NCI-H748 (cell line): ENCODE measurements at regions not wholly inside any gene's neighbourhood (a gene's known extent, or its start where the extent isn't known, plus 50 kb on each side); places are given as distances from the start of the nearest gene placed in this dataset.

Experiments used
- DNase-seq: peaks from one replicate; lab custom pipeline; 2025; ENCODE audit not compliant: unreplicated experiment; lab: John Stamatoyannopoulos, UW

- DNase-seq = no peak
These were observed 619.1 kb downstream of the NYAP2 start for GRCh38 chr2:226018641-226019040.

DNA sequence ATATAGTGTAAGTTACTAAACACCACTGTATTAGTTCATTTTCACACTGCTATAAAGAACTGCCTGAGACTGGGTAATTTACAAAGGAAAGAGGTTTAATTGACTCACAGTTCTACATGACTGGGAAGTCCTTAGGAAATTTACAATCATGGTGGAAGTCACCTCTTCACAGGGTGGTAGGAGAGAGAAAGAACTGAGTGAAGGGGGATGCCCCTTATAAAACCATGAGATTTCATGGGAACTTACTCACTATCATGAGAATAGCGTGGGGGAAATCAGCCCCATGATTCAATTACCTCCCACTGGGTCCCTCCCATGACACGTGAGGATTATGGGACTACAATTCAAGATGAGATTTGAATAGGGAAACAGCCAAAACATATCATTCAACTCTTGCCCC lies 618.0 kb downstream of the NYAP2 start:
- DNase-seq = no peak

DNA sequence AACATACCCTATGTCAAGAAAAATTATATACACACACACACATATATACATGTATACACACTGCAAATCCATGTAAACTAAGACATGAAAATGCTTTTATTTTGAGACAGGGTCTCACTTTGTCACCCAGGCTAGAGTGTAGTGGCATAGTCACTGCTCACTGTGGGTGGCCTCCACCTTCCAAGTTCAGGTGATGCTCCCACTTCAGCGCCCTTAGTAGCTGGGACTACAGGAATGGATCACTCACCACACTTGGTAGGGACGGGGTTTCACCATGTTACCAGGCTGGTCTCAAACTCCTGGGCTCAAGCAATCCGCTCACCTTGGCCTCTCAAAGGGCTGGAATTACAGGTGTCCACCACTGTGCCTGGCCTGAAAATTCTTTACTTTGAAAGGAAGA lies 617.6 kb downstream of the NYAP2 start:
- DNase-seq = no peak

DNA sequence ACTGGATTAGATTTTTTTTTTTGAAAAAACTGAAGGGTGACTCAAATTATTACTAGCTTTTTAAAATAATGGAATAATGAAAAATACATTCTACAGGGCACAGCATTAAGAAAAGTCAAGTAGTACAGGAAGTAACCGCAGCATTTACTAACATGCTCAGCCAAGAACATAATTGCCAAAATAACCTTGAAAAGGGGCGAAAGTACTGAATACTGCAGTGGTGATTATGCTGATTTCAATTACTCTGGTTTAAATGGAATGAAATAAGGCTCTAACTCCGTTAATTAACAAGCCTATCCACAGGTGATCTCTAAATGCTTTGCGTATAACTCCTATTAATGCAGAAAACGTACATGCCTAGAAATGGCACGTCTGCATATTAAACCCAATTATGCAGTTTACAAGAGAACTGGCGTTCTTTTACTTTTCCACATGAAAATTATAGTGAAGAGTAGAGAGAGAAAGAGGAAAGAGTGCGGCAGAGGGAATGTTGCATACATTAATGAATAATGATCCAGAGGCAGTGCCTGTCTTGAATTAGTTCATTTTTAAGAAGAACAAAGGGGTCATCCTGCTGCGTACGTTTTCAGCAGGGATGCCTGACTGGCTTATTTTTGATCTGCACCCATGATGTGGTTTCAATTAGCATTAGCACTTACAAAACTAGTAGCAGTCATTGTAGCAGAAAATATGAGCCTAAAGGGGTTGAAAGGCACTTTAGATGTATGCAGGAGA lies 612.4 kb downstream of the NYAP2 start:
- no peak for DNase-seq

GRCh38 chr2:226002438-226002837 lies 602.9 kb downstream of the NYAP2 start:
- peak; percentile 31 for DNase-seq

DNA sequence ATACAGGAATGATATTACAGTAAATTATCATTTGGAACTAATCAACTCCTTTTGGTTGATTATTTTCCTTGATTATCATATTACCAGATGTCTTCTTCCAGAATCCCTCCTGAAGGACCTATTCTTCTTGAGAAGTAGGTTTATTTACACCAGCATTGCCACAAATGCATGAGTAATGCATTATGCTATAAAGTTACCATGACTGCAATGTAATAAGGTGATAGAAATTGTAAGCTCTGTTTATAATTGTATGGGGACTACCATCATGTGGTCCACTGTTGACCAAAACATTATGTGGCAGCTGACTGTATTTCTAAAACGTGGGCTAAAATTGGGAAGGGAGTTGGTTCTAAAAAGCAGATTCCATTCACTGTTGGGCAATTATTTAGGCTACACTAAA lies 602.2 kb downstream of the NYAP2 start:
- DNase-seq = no peak

DNA sequence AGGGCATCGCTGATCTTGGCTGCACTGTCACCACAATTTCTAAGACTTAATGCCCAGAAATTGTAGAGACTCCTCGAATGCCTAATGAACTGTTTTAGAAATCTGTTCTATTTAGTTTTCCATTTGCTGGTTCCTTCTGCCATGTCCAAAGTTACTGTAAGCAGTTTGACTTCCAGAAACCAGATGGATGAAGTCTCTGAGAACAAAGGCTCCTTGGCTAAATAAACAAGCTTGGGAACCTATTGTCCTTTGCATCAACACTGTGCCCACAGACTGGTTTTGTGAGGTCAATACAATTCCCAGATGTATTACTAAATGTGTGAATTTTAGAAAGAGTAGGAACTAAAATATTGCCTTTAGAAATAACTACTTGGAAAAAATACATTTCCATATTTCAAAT lies 600.2 kb downstream of the NYAP2 start:
- DNase-seq = peak; percentile 2

- no peak for DNase-seq
These were observed 599.1 kb downstream of the NYAP2 start for GRCh38 chr2:225998653-225999052.

- DNase-seq = no peak
These were observed 598.6 kb downstream of the NYAP2 start for GRCh38 chr2:225998116-225998515.

GRCh38 chr2:225996462-225996828 lies 596.9 kb downstream of the NYAP2 start:
- no peak for DNase-seq

DNA sequence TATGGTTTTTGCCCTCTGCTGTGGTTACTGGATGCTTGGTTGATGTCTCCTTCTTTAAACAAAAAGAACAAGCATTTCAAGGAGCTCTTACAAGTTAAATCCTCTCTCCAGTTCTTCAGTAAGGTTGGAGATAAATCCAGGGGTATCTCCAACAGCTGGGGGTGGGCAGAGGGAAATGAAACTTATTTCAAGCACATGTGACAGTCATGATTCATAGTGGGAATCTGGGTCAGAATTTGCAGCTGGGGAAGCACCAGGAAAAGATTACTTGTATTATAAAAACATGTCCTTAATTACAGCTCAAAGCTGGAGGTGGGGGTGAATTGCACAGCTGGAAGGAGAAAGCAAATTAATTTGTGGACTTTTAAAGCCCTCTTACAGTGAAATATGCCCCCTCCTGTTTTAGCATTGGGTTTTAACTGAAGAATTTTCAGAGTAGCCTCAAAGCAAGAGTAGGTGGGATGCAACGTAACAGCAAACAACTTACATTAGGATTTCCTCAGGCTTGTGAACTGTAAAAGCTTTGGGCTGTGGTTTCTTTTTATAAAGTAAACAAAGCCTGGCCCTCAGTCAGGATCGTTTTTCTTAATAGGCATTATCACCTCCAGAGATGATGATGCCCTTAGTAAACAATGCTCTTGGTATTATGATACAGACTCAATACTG lies 596.4 kb downstream of the NYAP2 start:
- peak; percentile 30 for DNase-seq

GRCh38 chr2:225994748-225995405 lies 595.4 kb downstream of the NYAP2 start:
- no peak for DNase-seq

GRCh38 chr2:225993430-225993829 lies 593.9 kb downstream of the NYAP2 start:
- DNase-seq = no peak

DNA sequence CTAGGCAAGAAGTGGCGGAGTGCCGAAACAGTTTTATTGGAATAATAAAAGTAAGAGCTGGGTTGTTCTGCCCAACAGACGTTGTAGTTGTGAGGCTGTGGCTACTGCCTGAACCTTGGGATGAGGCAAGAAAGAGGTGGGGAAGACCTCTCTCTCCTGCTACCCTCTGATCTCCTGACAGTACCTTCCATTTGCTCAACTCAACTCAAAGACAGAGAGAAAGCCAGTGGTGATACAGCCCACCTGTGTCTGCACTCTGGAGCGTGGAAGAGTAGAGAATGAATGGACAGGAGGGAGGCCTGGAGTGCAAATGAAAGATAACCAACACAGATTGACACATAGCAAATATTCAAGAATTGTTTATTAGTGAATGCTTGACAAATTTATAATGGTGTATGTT lies 590.3 kb downstream of the NYAP2 start:
- no peak for DNase-seq

- DNase-seq = no peak
These were observed 580.9 kb downstream of the NYAP2 start for GRCh38 chr2:225980372-225980771.

DNA sequence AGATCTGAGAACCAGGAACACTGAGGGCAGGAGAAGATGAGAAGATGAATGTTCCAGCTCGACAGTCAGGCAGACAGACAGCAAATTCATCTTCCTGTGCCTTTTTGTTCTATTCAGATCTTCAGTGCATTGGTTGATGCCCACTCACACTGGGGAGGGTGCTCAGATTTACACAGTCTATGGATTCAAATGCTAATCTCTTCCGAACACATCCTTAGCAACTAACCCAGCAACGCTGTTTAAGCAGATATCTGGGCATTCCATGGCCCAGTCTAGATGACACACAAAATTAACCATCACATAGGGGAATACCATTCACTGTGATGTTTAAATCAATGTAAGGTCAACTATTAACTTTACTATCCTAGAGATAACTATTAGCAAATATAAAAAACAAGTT lies 571.9 kb downstream of the NYAP2 start:
- DNase-seq = no peak

DNA sequence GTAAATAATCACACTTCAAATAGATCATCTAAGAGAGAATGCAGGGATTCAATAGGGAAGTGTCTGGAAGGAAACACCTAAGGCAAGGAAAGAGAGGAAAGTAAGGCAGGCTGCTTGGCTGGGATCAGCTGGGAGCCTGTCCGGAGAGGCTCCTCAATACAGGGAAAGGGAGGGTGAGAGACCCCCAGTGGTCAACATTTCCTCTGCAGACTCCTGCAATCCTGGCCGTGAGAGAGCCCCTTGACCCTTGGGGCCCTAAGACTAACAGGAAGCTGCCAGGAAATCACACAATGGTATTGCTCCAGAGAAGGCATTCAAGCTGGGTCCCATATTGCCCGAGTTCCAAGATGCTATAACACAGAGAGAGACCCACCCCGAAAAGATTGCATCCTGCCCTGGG lies 549.4 kb downstream of the NYAP2 start:
- DNase-seq = no peak

DNA sequence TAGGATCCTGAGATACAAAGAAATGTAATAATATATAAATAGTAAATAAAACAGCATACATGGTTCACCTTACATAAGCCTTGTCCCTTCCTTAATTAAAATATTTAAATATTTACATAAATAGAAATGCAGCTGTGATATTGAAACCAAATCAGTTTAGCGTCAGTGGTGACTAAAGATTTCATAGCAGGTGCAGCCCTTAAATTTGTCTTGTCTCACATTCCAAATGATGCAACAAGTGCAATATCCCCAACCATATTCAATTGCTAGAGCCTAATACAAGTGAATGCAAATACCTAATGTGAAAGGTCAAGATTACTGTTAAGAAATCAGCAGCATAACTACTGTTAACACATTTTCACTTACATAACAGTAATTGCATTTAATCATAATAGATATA lies 539.5 kb downstream of the NYAP2 start:
- no peak for DNase-seq

DNA sequence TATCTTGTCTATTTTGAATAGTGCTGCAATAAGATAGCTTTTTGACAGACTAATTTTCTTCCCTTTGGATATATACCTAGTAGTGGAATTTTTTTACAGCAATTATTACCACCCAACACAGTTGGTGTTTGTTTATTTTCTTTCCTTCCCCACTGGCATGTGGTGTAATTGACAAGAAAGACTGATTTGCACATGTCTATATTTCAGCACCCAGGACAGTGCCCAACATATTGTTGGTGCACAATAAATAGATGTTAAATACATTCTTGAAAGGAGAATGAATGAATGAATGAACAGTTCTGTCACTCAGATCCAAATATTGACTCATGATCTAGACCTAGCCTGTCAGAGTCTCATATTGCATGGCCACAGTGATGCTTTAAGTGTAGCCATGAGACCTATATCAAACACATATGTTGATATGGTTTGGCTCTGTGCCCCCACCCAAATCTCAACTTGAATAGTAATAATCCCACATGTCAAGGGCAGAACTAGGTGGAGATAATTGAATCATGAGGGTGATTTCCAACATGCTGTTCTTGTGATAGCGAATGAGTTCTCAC lies 538.2 kb downstream of the NYAP2 start:
- DNase-seq = no peak

DNA sequence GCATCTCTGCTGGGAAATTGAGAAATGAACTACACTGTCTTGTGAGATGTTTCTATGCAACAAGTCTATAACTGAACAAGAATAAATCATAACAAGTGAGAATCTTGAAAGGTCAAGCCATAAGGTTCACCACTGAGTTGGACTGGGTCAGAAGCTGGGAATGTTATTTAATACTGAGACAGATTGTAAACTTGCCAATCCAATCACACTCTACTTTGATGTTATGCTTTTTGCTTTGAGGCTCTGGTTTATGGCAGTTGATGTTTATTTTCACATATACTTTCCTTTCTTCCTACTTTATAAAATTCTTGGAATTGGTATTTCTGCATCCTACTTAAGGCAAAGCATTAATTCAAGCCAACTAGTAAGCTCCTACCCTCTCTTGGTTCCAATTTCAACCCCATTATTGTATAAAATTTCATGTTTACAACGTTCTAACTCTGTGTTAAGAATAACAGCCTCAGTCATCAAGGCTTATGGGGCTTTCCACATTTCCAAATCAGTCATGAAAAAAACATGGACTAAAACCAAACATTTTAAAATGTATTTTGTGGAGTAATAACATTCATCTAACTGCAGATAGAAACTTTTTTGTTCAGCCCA lies 533.4 kb downstream of the NYAP2 start:
- DNase-seq = no peak

DNA sequence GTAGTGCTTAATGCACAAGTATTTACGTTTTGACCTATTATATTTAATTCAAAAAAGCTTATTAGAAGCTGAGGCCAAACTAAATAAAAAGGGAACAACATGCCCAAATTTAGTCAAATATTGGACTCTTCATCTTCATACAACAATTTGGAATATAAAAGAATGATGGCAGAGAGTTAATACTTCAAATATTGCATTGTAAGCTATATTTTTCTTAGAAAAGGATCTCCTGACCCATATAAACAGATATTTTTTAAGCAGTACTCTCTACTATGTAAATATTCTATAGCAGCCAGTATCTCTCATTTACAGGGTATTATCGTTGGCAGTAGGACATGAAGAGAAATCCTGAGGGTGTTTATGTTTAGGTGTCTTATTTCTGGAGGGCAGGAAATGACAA lies 531.2 kb downstream of the NYAP2 start:
- no peak for DNase-seq
